B cell (primary cell): ENCODE measurements at regions not wholly inside any gene's neighbourhood (a gene's known extent, or its start where the extent isn't known, plus 50 kb on each side); places are given as distances from the start of the nearest gene placed in this dataset.

Source experiments
- EZH2 ChIP-seq: IDR thresholded peaks from 2 replicates; pipeline ENCODE4 v1.6.1; 2012; ENCODE audit warnings: borderline replicate concordance, low read depth, mild to moderate bottlenecking, moderate library complexity, low read length; ENCODE audit not compliant: insufficient read depth, poor library complexity, severe bottlenecking
- TF ChIP-seq, protein P1 (sequence below): fragments of 200-600 bp; IDR thresholded peaks from one replicate; pipeline ENCODE4 v1.8.0; 2022; ENCODE audit warnings: antibody characterized with exemption, mild to moderate bottlenecking

- TF ChIP-seq, protein P1, sequence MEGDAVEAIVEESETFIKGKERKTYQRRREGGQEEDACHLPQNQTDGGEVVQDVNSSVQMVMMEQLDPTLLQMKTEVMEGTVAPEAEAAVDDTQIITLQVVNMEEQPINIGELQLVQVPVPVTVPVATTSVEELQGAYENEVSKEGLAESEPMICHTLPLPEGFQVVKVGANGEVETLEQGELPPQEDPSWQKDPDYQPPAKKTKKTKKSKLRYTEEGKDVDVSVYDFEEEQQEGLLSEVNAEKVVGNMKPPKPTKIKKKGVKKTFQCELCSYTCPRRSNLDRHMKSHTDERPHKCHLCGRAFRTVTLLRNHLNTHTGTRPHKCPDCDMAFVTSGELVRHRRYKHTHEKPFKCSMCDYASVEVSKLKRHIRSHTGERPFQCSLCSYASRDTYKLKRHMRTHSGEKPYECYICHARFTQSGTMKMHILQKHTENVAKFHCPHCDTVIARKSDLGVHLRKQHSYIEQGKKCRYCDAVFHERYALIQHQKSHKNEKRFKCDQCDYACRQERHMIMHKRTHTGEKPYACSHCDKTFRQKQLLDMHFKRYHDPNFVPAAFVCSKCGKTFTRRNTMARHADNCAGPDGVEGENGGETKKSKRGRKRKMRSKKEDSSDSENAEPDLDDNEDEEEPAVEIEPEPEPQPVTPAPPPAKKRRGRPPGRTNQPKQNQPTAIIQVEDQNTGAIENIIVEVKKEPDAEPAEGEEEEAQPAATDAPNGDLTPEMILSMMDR, result no peak
- TF ChIP-seq EZH2, result no peak
These were observed 1507.4 kb upstream of the CELF4 start for GRCh38 chr18:39072970-39073369.
